KMS-11 (cell line): ENCODE measurements at regions not wholly inside any gene's neighbourhood (a gene's known extent, or its start where the extent isn't known, plus 50 kb on each side); places are given as distances from the start of the nearest gene placed in this dataset.

Experiments
- H2AFZ ChIP-seq: fragments of 200-600 bp; sonication (generic); 2 replicates; pipeline ENCODE4 v1.6.1; 2016; ENCODE audit warnings: antibody characterized with exemption, mixed run types, low read depth
- H3K27ac ChIP-seq: fragments of 200-600 bp; sonication (generic); 2 replicates; pipeline ENCODE4 v1.6.1; 2016; ENCODE audit warnings: mild to moderate bottlenecking, mixed run types
- H3K27me3 ChIP-seq: fragments of 200-600 bp; sonication (generic); 2 replicates; pipeline ENCODE4 v1.6.1; 2017; ENCODE audit warnings: mild to moderate bottlenecking, low read depth, mixed run types, moderate library complexity; ENCODE audit not compliant: insufficient read depth
- H3K36me3 ChIP-seq: fragments of 200-600 bp; sonication (generic); 2 replicates; pipeline ENCODE4 v1.6.1; 2017; ENCODE audit warnings: mild to moderate bottlenecking, mixed run types; ENCODE audit not compliant: insufficient read depth
- H3K4me1 ChIP-seq: fragments of 200-600 bp; sonication (generic); 2 replicates; pipeline ENCODE4 v1.6.1; 2016; ENCODE audit warnings: mild to moderate bottlenecking, low read depth, mixed run types; ENCODE audit not compliant: poor library complexity, severe bottlenecking
- H3K4me2 ChIP-seq: fragments of 200-600 bp; sonication (generic); 2 replicates; pipeline ENCODE4 v1.7.0; 2016; ENCODE audit warnings: mild to moderate bottlenecking, mixed run types
- H3K4me3 ChIP-seq: fragments of 200-600 bp; sonication (generic); IDR thresholded peaks from 2 replicates; pipeline ENCODE4 v1.6.1; 2017; ENCODE audit warnings: low read depth, low read length, mixed read lengths; ENCODE audit not compliant: insufficient read depth
- H3K79me2 ChIP-seq: fragments of 200-600 bp; sonication (generic); 2 replicates; pipeline ENCODE4 v1.6.1; 2016; ENCODE audit warnings: low read depth, mixed run types; ENCODE audit not compliant: insufficient read depth
- H3K9ac ChIP-seq: fragments of 200-600 bp; sonication (generic); 2 replicates; pipeline ENCODE4 v1.6.1; 2016; ENCODE audit warnings: mild to moderate bottlenecking, mixed run types
- H4K20me1 ChIP-seq: fragments of 200-600 bp; sonication (generic); 2 replicates; pipeline ENCODE4 v1.6.1; 2016; ENCODE audit warnings: mild to moderate bottlenecking, mixed run types; ENCODE audit not compliant: insufficient read depth
- CTCF ChIP-seq: fragments of 200-600 bp; sonication (generic); conservative IDR thresholded peaks from 2 replicates; pipeline ENCODE4 v1.6.1; 2017; ENCODE audit warnings: low read depth, mild to moderate bottlenecking, antibody characterized with exemption, low read length, moderate library complexity, mixed read lengths

GRCh38 chr20:56967916-56968315 lies 298.5 kb downstream of the BMP7 start:
- H2AFZ ChIP-seq, result no peak overlapping the region
- H3K4me3 ChIP-seq, result no peak overlapping the region
- no peaks in the 10 kb centered on the region for H3K36me3 ChIP-seq
- H3K79me2 ChIP-seq, result no peaks in the 10 kb centered on the region
- H4K20me1 ChIP-seq, result no peaks in the 10 kb centered on the region
- no peak overlapping the region for H3K4me2 ChIP-seq
- TF ChIP-seq CTCF, result no peak
- H3K27ac ChIP-seq, result no peak overlapping the region
- no peak overlapping the region for H3K9ac ChIP-seq
- no peaks in the 10 kb centered on the region for H3K27me3 ChIP-seq
- H3K4me1 ChIP-seq, result peaks cover 12% of the 10 kb centered on the region

GRCh38 chr20:56968376-56969048 lies 297.9 kb downstream of the BMP7 start:
- no peak for TF ChIP-seq CTCF
- Histone ChIP-seq H3K4me1 (peaks cover 12% of the 10 kb centered on the region), H3K4me2 (no peak overlapping the region), H3K9ac (no peak overlapping the region), H4K20me1 (no peaks in the 10 kb centered on the region), H3K4me3 (no peak overlapping the region), H3K27me3 (no peaks in the 10 kb centered on the region), H2AFZ (no peak overlapping the region), H3K36me3 (no peaks in the 10 kb centered on the region), H3K79me2 (no peaks in the 10 kb centered on the region), H3K27ac (no peak overlapping the region)

GRCh38 chr20:56974499-56975250 lies 291.8 kb downstream of the BMP7 start:
- Histone ChIP-seq H3K4me1 (peaks cover 17% of the 10 kb centered on the region), H3K36me3 (no peaks in the 10 kb centered on the region), H3K4me3 (no peak overlapping the region), H3K4me2 (peak overlapping the region; percentile 33), H3K27me3 (no peaks in the 10 kb centered on the region), H3K79me2 (no peaks in the 10 kb centered on the region), H3K9ac (no peak overlapping the region), H4K20me1 (no peaks in the 10 kb centered on the region), H2AFZ (peak overlapping the region; percentile 37; the same call in 1 of the 2 replicates), H3K27ac (no peak overlapping the region)
- TF ChIP-seq CTCF, result peak; percentile 79

GRCh38 chr20:56975838-56976237 lies 290.6 kb downstream of the BMP7 start:
- no peak for TF ChIP-seq CTCF
- H2AFZ ChIP-seq, result no peak overlapping the region
- no peaks in the 10 kb centered on the region for H4K20me1 ChIP-seq
- H3K27me3 ChIP-seq, result no peaks in the 10 kb centered on the region
- no peak overlapping the region for H3K27ac ChIP-seq
- H3K9ac ChIP-seq, result no peak overlapping the region
- H3K4me1 ChIP-seq, result peaks cover 17% of the 10 kb centered on the region
- no peak overlapping the region for H3K4me3 ChIP-seq
- H3K4me2 ChIP-seq, result no peak overlapping the region
- no peaks in the 10 kb centered on the region for H3K36me3 ChIP-seq
- no peaks in the 10 kb centered on the region for H3K79me2 ChIP-seq
